Panc1 (cell line): ENCODE measurements at regions not wholly inside any gene's neighbourhood (a gene's known extent, or its start where the extent isn't known, plus 50 kb on each side); places are given as distances from the start of the nearest gene placed in this dataset.

Experiments used
- ATAC-seq: fragments of 200-7000 bp; cut with Tn5 transposase; 2 replicates; pipeline ENCODE4 v1.9.1; 2020; ENCODE audit warnings: mild to moderate bottlenecking, moderate library complexity
- BruUV-seq: library from RNA; stranded (reverse); fragments of 400-500 nt; replicated peaks from 2 replicates; lab custom pipeline; 2021; lab: Mats Ljungman, UMichigan
- CTCF ChIA-PET: fragments of 300-600 bp; sonication (Branson Sonifier 250); formaldehyde crosslinking; loops from one replicate; lab custom pipeline; 2022; ENCODE audit warnings: antibody characterized with exemption; lab: Charles Lee
- POLR2A ChIA-PET: fragments of 300-600 bp; sonication (Branson Sonifier 250); formaldehyde crosslinking; loops from one replicate; lab custom pipeline; 2022; ENCODE audit warnings: antibody characterized with exemption; lab: Charles Lee
- DNase-seq: peaks from one replicate; pipeline ENCODE4 v3.0.0-alpha.2; 2010; ENCODE audit warnings: low read depth, low spot score
- H3K27ac ChIP-seq: 2 replicates; pipeline ENCODE4 v1.5.1; 2011; ENCODE audit warnings: mild to moderate bottlenecking, low read length, inconsistent platforms
- H3K27me3 ChIP-seq: fragments of 200-500 bp; sonication (Bioruptor generic); 2 replicates; pipeline ENCODE4 v1.6.0; 2014; ENCODE audit warnings: low read length, inconsistent platforms; ENCODE audit not compliant: control insufficient read depth, insufficient read depth
- H3K36me3 ChIP-seq: fragments of 200-500 bp; sonication (Bioruptor generic); 2 replicates; pipeline ENCODE4 v1.5.1; 2014; ENCODE audit warnings: inconsistent platforms, mild to moderate bottlenecking, low read length, moderate library complexity; ENCODE audit not compliant: control insufficient read depth, insufficient read depth
- H3K4me1 ChIP-seq: 2 replicates; pipeline ENCODE4 v1.5.1; 2011; ENCODE audit warnings: inconsistent platforms, mild to moderate bottlenecking, low read length, moderate library complexity; ENCODE audit not compliant: control insufficient read depth, insufficient read depth
- H3K4me3 ChIP-seq, 2 experiments: 2 replicates each; pipeline ENCODE4 v1.5.1; 2011 to 2012; ENCODE audit warnings: low read depth in 2 of 2, low read length in 2 of 2, mild to moderate bottlenecking in 2 of 2, inconsistent platforms in 1 of 2, moderate library complexity in 1 of 2
- H3K9me3 ChIP-seq: fragments of 200-500 bp; sonication (Bioruptor generic); 2 replicates; pipeline ENCODE4 v1.5.1; 2014; ENCODE audit warnings: low read depth, mild to moderate bottlenecking, inconsistent platforms, low read length, moderate library complexity; ENCODE audit not compliant: control insufficient read depth, insufficient read depth
- CTCF ChIP-seq: fragments of 450-650 bp; IDR thresholded peaks from 2 replicates; pipeline ENCODE4 v1.5.1; 2017; ENCODE audit warnings: mild to moderate bottlenecking
- POLR2AphosphoS5 ChIP-seq: IDR thresholded peaks from 2 replicates; pipeline ENCODE4 v1.6.1; 2012; ENCODE audit warnings: mild to moderate bottlenecking, low read depth, low read length, moderate library complexity
- REST ChIP-seq, 2 experiments: IDR thresholded peaks; 2 replicates each; pipeline ENCODE4 v1.6.1; 2011 to 2012; ENCODE audit warnings: low read depth in 2 of 2, control low read depth in 1 of 2, low read length in 1 of 2, mild to moderate bottlenecking in 1 of 2, moderate library complexity in 1 of 2; ENCODE audit not compliant: insufficient read depth in 1 of 2
- SIN3A ChIP-seq: IDR thresholded peaks from 2 replicates; pipeline ENCODE4 v1.6.1; 2012; ENCODE audit warnings: low read depth, mild to moderate bottlenecking, low read length, moderate library complexity, borderline replicate concordance; ENCODE audit not compliant: insufficient read depth
- TCF7L2 ChIP-seq: IDR thresholded peaks from 2 replicates; pipeline ENCODE4 v1.6.1; 2011; ENCODE audit warnings: mild to moderate bottlenecking, low read depth, low read length, inconsistent platforms
- in situ Hi-C: cut with HindIII; loops from 2 replicates; pipeline ENCODE4 v1.10.0; 2016; ENCODE audit warnings: low sequenced_read_pairs, low pct_unique_long_range_greater_than_20kb
- intact Hi-C: fragments of 100-400 bp; cut with micrococcal nuclease; formaldehyde crosslinking; loops from one replicate; pipeline ENCODE4 v1.10.0; 2022; ENCODE audit not compliant: unreplicated experiment

GRCh38 chr20:19816386-19816785 is 58.3 kb downstream of the RIN2 start:
- Histone ChIP-seq H3K4me1 (peaks cover 26% of the 10 kb centered on the region), H3K36me3 (no peaks in the 10 kb centered on the region), H3K9me3 (peaks cover 18% of the 10 kb centered on the region; the same call in 1 of the 2 replicates), H3K27me3 (no peaks in the 10 kb centered on the region), H3K4me3 (no peak overlapping the region), H3K27ac (peak overlapping the region; percentile 86)
- in situ Hi-C loops, result no loop called here
- intact Hi-C loops, result no loop called here
- POLR2A ChIA-PET, result no interaction called here
- TF ChIP-seq TCF7L2 (no peak), CTCF (no peak), REST (IDR thresholded peaks at IDR 0.05; ENCODE audit: insufficient read depth in 1 of 2, low read depth in 2 of 2, low read length in 1 of 2) (no peak), SIN3A (no peak), POLR2AphosphoS5 (no peak)
- no peak for ATAC-seq
- DNase-seq, result no peak
- CTCF ChIA-PET, result no interaction called here
- no TSS peak for BruUV-seq

GRCh38 chr20:19817017-19817416 is 59.0 kb downstream of the RIN2 start:
- no peak for ATAC-seq
- peak overlapping the region; percentile 86 for H3K27ac ChIP-seq
- no peak for TF ChIP-seq POLR2AphosphoS5
- no peak for TF ChIP-seq CTCF
- no peak for TF ChIP-seq REST (IDR thresholded peaks at IDR 0.05; ENCODE audit: insufficient read depth in 1 of 2, low read depth in 2 of 2, low read length in 1 of 2)
- no peak for TF ChIP-seq TCF7L2
- no peak for TF ChIP-seq SIN3A

More at GRCh38 chr20:19817017-19817416, 59.0 kb downstream of the RIN2 start:
- H3K27me3 ChIP-seq, result no peaks in the 10 kb centered on the region
- DNase-seq, result no peak
- no peak overlapping the region for H3K4me3 ChIP-seq
- POLR2A ChIA-PET, result no interaction called here
- intact Hi-C loops (no loop called here), in situ Hi-C loops (no loop called here)
- peaks cover 26% of the 10 kb centered on the region for H3K4me1 ChIP-seq
- no TSS peak for BruUV-seq
- H3K36me3 ChIP-seq, result no peaks in the 10 kb centered on the region
- peaks cover 18% of the 10 kb centered on the region; the same call in 1 of the 2 replicates for H3K9me3 ChIP-seq
- CTCF ChIA-PET, result no interaction called here
